Neural cell (in vitro differentiated cells): ENCODE measurements at regions not wholly inside any gene's neighbourhood (a gene's known extent, or its start where the extent isn't known, plus 50 kb on each side); places are given as distances from the start of the nearest gene placed in this dataset.

Source experiments
- EZH2 ChIP-seq: fragments of 200-600, 300-800 bp; shearing (Covaris generic), sonication (generic); IDR thresholded peaks from 2 replicates; pipeline ENCODE4 v1.6.1; 2014; ENCODE audit warnings: antibody characterized with exemption, low read length, borderline replicate concordance, mild to moderate bottlenecking; ENCODE audit not compliant: insufficient read depth, poor library complexity, severe bottlenecking
- POLR2AphosphoS5 ChIP-seq: IDR thresholded peaks from 2 replicates; pipeline ENCODE4 v1.6.1; 2012
- SMC3 ChIP-seq: fragments of 450-650 bp; conservative IDR thresholded peaks from 2 replicates; pipeline ENCODE4 v1.6.1; 2014; ENCODE audit warnings: antibody characterized with exemption, mild to moderate bottlenecking, moderate library complexity; ENCODE audit not compliant: poor library complexity
- TF ChIP-seq, protein P1 (sequence below): fragments of 450-650 bp; IDR thresholded peaks from 2 replicates; pipeline ENCODE4 v1.5.1; 2014; ENCODE audit warnings: antibody characterized with exemption, mild to moderate bottlenecking, moderate library complexity; ENCODE audit not compliant: poor library complexity, severe bottlenecking

GRCh38 chr4:56218230-56218895 is 168.9 kb downstream of the AASDH start:
- TF ChIP-seq, protein P1, sequence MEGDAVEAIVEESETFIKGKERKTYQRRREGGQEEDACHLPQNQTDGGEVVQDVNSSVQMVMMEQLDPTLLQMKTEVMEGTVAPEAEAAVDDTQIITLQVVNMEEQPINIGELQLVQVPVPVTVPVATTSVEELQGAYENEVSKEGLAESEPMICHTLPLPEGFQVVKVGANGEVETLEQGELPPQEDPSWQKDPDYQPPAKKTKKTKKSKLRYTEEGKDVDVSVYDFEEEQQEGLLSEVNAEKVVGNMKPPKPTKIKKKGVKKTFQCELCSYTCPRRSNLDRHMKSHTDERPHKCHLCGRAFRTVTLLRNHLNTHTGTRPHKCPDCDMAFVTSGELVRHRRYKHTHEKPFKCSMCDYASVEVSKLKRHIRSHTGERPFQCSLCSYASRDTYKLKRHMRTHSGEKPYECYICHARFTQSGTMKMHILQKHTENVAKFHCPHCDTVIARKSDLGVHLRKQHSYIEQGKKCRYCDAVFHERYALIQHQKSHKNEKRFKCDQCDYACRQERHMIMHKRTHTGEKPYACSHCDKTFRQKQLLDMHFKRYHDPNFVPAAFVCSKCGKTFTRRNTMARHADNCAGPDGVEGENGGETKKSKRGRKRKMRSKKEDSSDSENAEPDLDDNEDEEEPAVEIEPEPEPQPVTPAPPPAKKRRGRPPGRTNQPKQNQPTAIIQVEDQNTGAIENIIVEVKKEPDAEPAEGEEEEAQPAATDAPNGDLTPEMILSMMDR: no peak
- no peak for TF ChIP-seq POLR2AphosphoS5
- TF ChIP-seq SMC3: no peak
- no peak for TF ChIP-seq EZH2
